ENCODE measurements at regions not wholly inside any gene's neighbourhood (a gene's known extent, or its start where the extent isn't known, plus 50 kb on each side); places are given as distances from the start of the nearest gene placed in this dataset.
"Not testable (repeated sequence)": the region's sequence is repeated elsewhere in the genome, so short reads cannot be mapped to it uniquely, and the experiment has no call there.

GRCh38 chr9:31820426-31820825 is 564.0 kb upstream of the ACO1 start:
- no peak for DNase-seq (ENCODE audit: low read depth)

GRCh38 chr9:31821583-31821982 is 562.9 kb upstream of the ACO1 start:
- DNase-seq (ENCODE audit: low read depth): no peak

- DNase-seq (ENCODE audit: low read depth): no peak
Measured at GRCh38 chr9:31823365-31823764, 561.1 kb upstream of the ACO1 start.

GRCh38 chr9:31824860-31825259 is 559.6 kb upstream of the ACO1 start:
- DNase-seq (ENCODE audit: low read depth): no peak

- DNase-seq (ENCODE audit: low read depth): no peak
Measured at GRCh38 chr9:31837211-31837610, 547.2 kb upstream of the ACO1 start.

GRCh38 chr9:31839273-31839672 is 545.2 kb upstream of the ACO1 start:
- DNase-seq (ENCODE audit: low read depth): no peak

- DNase-seq (ENCODE audit: low read depth): no peak
Measured at GRCh38 chr9:31840702-31841101, 543.7 kb upstream of the ACO1 start.

GRCh38 chr9:31847963-31848362 is 536.5 kb upstream of the ACO1 start:
- DNase-seq (ENCODE audit: low read depth): no peak

- DNase-seq (ENCODE audit: low read depth): no peak
Measured at GRCh38 chr9:31848505-31849285, 535.7 kb upstream of the ACO1 start.

GRCh38 chr9:31854187-31854586 is 530.3 kb upstream of the ACO1 start:
- DNase-seq (ENCODE audit: low read depth): no peak

GRCh38 chr9:31868830-31869229 is 515.6 kb upstream of the ACO1 start:
- DNase-seq (ENCODE audit: low read depth): no peak

- DNase-seq (ENCODE audit: low read depth): no peak
Measured at GRCh38 chr9:31870276-31870675, 514.2 kb upstream of the ACO1 start.

GRCh38 chr9:31873722-31874121 is 510.7 kb upstream of the ACO1 start:
- no peak for DNase-seq (ENCODE audit: low read depth)

- no peak for DNase-seq (ENCODE audit: low read depth)
Measured at GRCh38 chr9:31894008-31894407, 490.4 kb upstream of the ACO1 start.

GRCh38 chr9:31908158-31908890 is 476.1 kb upstream of the ACO1 start:
- DNase-seq (ENCODE audit: low read depth): no peak

GRCh38 chr9:31908891-31909480 is 475.5 kb upstream of the ACO1 start:
- DNase-seq (ENCODE audit: low read depth): no peak

GRCh38 chr9:31912636-31913035 is 471.8 kb upstream of the ACO1 start:
- DNase-seq (ENCODE audit: low read depth): no peak

- no peak for DNase-seq (ENCODE audit: low read depth)
Measured at GRCh38 chr9:31916591-31917241, 467.7 kb upstream of the ACO1 start.

GRCh38 chr9:31937737-31938136 is 446.7 kb upstream of the ACO1 start:
- not testable (repeated sequence) for DNase-seq (ENCODE audit: low read depth)

- no peak for DNase-seq (ENCODE audit: low read depth)
Measured at GRCh38 chr9:31950756-31951155, 433.7 kb upstream of the ACO1 start.

GRCh38 chr9:31958572-31958971 is 425.9 kb upstream of the ACO1 start:
- DNase-seq (ENCODE audit: low read depth): no peak

- DNase-seq (ENCODE audit: low read depth): no peak
Measured at GRCh38 chr9:31969552-31969951, 414.9 kb upstream of the ACO1 start.

GRCh38 chr9:31983895-31984294 is 400.5 kb upstream of the ACO1 start:
- DNase-seq (ENCODE audit: low read depth): no peak

Data from stimulated activated CD4-positive, alpha-beta T cell treated with anti-CD3 and anti-CD28 coated beads, Interleukin-2, amount 100 ng/mL, for 4 hours (primary cell).